Ishikawa (cell line): ENCODE measurements at regions not wholly inside any gene's neighbourhood (a gene's known extent, or its start where the extent isn't known, plus 50 kb on each side); places are given as distances from the start of the nearest gene placed in this dataset.

Source experiments
- EGR1 ChIP-seq: IDR thresholded peaks from 2 replicates; pipeline ENCODE4 v1.6.1; 2012
- EP300 ChIP-seq: IDR thresholded peaks from 2 replicates; pipeline ENCODE4 v1.6.1; 2012; ENCODE audit warnings: borderline replicate concordance
- FOXM1 ChIP-seq: IDR thresholded peaks from 2 replicates; pipeline ENCODE4 v1.6.1; 2012; ENCODE audit warnings: low read depth, borderline replicate concordance
- RAD21 ChIP-seq: IDR thresholded peaks from 2 replicates; pipeline ENCODE4 v1.6.1; 2012; ENCODE audit warnings: low read depth
- YY1 ChIP-seq: IDR thresholded peaks from 2 replicates; pipeline ENCODE4 v1.6.1; 2012; ENCODE audit warnings: low read depth
- TF ChIP-seq, protein P1 (sequence below): IDR thresholded peaks from 2 replicates; pipeline ENCODE4 v1.6.1; 2012
- TF ChIP-seq, protein P2 (sequence below): IDR thresholded peaks from 2 replicates; pipeline ENCODE4 v1.6.1; 2012; ENCODE audit warnings: low read depth, mild to moderate bottlenecking

- TF ChIP-seq EP300 (no peak), RAD21 (no peak), YY1 (no peak), EGR1 (no peak), FOXM1 (no peak)
- TF ChIP-seq, protein P1, sequence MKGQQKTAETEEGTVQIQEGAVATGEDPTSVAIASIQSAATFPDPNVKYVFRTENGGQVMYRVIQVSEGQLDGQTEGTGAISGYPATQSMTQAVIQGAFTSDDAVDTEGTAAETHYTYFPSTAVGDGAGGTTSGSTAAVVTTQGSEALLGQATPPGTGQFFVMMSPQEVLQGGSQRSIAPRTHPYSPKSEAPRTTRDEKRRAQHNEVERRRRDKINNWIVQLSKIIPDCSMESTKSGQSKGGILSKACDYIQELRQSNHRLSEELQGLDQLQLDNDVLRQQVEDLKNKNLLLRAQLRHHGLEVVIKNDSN = no peak
- TF ChIP-seq, protein P2, sequence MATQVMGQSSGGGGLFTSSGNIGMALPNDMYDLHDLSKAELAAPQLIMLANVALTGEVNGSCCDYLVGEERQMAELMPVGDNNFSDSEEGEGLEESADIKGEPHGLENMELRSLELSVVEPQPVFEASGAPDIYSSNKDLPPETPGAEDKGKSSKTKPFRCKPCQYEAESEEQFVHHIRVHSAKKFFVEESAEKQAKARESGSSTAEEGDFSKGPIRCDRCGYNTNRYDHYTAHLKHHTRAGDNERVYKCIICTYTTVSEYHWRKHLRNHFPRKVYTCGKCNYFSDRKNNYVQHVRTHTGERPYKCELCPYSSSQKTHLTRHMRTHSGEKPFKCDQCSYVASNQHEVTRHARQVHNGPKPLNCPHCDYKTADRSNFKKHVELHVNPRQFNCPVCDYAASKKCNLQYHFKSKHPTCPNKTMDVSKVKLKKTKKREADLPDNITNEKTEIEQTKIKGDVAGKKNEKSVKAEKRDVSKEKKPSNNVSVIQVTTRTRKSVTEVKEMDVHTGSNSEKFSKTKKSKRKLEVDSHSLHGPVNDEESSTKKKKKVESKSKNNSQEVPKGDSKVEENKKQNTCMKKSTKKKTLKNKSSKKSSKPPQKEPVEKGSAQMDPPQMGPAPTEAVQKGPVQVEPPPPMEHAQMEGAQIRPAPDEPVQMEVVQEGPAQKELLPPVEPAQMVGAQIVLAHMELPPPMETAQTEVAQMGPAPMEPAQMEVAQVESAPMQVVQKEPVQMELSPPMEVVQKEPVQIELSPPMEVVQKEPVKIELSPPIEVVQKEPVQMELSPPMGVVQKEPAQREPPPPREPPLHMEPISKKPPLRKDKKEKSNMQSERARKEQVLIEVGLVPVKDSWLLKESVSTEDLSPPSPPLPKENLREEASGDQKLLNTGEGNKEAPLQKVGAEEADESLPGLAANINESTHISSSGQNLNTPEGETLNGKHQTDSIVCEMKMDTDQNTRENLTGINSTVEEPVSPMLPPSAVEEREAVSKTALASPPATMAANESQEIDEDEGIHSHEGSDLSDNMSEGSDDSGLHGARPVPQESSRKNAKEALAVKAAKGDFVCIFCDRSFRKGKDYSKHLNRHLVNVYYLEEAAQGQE = no peak
Measured at GRCh38 chr5:58204966-58205365, 254.9 kb downstream of the PLK2 start.
